ENCODE measurements at regions not wholly inside any gene's neighbourhood (a gene's known extent, or its start where the extent isn't known, plus 50 kb on each side); places are given as distances from the start of the nearest gene placed in this dataset.
"Not testable (repeated sequence)": the region's sequence is repeated elsewhere in the genome, so short reads cannot be mapped to it uniquely, and the experiment has no call there.

- Histone ChIP-seq H3K9ac (ENCODE audit: low read depth in 1 of 2, low read length in 2 of 2) (no peak overlapping the region), H3K4me1 (ENCODE audit: control insufficient read depth in 2 of 2, insufficient read depth in 2 of 2, low read length in 2 of 2) (no peaks in the 10 kb centered on the region), H3K27me3 (ENCODE audit: control insufficient read depth in 2 of 2, insufficient read depth in 2 of 2, low read length in 2 of 2) (no peaks in the 10 kb centered on the region), H3K4me3 (ENCODE audit: low read length in 2 of 2) (no peak overlapping the region), H3K36me3 (ENCODE audit: control insufficient read depth in 2 of 2, insufficient read depth in 2 of 2, low read length in 2 of 2) (no peaks in the 10 kb centered on the region), H3K9me3 (ENCODE audit: control insufficient read depth in 2 of 2, low read length in 2 of 2) (no peaks in the 10 kb centered on the region), H3K27ac (ENCODE audit: low read depth in 2 of 2, low read length in 2 of 2) (no peak overlapping the region)
These were observed 529.6 kb downstream of the RAB38 start for GRCh38 chr11:87645626-87646025.

GRCh38 chr11:87639753-87640364 lies 535.4 kb downstream of the RAB38 start:
- H3K27ac ChIP-seq (ENCODE audit: low read depth in 2 of 2, low read length in 2 of 2): no peak overlapping the region
- no peak overlapping the region for H3K9ac ChIP-seq (ENCODE audit: low read depth in 1 of 2, low read length in 2 of 2)
- no peaks in the 10 kb centered on the region for H3K4me1 ChIP-seq (ENCODE audit: control insufficient read depth in 2 of 2, insufficient read depth in 2 of 2, low read length in 2 of 2)

GRCh38 chr11:87635001-87635400 lies 540.2 kb downstream of the RAB38 start:
- H3K4me3 ChIP-seq (ENCODE audit: low read length in 2 of 2): no peak overlapping the region
- no peaks in the 10 kb centered on the region for H3K4me1 ChIP-seq (ENCODE audit: control insufficient read depth in 2 of 2, insufficient read depth in 2 of 2, low read length in 2 of 2)
- no peaks in the 10 kb centered on the region for H3K9me3 ChIP-seq (ENCODE audit: control insufficient read depth in 2 of 2, low read length in 2 of 2)
- H3K36me3 ChIP-seq (ENCODE audit: control insufficient read depth in 2 of 2, insufficient read depth in 2 of 2, low read length in 2 of 2): no peaks in the 10 kb centered on the region
- H3K27ac ChIP-seq (ENCODE audit: low read depth in 2 of 2, low read length in 2 of 2): no peak overlapping the region
- no peaks in the 10 kb centered on the region for H3K27me3 ChIP-seq (ENCODE audit: control insufficient read depth in 2 of 2, insufficient read depth in 2 of 2, low read length in 2 of 2)
- no peak overlapping the region for H3K9ac ChIP-seq (ENCODE audit: low read depth in 1 of 2, low read length in 2 of 2)

More at GRCh38 chr11:87639753-87640364, 535.4 kb downstream of the RAB38 start:
- H3K4me3 ChIP-seq (ENCODE audit: low read length in 2 of 2): no peak overlapping the region
- no peaks in the 10 kb centered on the region for H3K36me3 ChIP-seq (ENCODE audit: control insufficient read depth in 2 of 2, insufficient read depth in 2 of 2, low read length in 2 of 2)
- no peaks in the 10 kb centered on the region for H3K27me3 ChIP-seq (ENCODE audit: control insufficient read depth in 2 of 2, insufficient read depth in 2 of 2, low read length in 2 of 2)
- H3K9me3 ChIP-seq (ENCODE audit: control insufficient read depth in 2 of 2, low read length in 2 of 2): no peaks in the 10 kb centered on the region

- Histone ChIP-seq H3K27ac (ENCODE audit: low read depth in 2 of 2, low read length in 2 of 2) (no peak overlapping the region), H3K4me3 (ENCODE audit: low read length in 2 of 2) (no peak overlapping the region), H3K9ac (ENCODE audit: low read depth in 1 of 2, low read length in 2 of 2) (no peak overlapping the region), H3K27me3 (ENCODE audit: control insufficient read depth in 2 of 2, insufficient read depth in 2 of 2, low read length in 2 of 2) (no peaks in the 10 kb centered on the region), H3K36me3 (ENCODE audit: control insufficient read depth in 2 of 2, insufficient read depth in 2 of 2, low read length in 2 of 2) (no peaks in the 10 kb centered on the region), H3K4me1 (ENCODE audit: control insufficient read depth in 2 of 2, insufficient read depth in 2 of 2, low read length in 2 of 2) (no peaks in the 10 kb centered on the region), H3K9me3 (ENCODE audit: control insufficient read depth in 2 of 2, low read length in 2 of 2) (no peaks in the 10 kb centered on the region)
These were observed 540.9 kb downstream of the RAB38 start for GRCh38 chr11:87634331-87634730.

GRCh38 chr11:87628957-87629356 lies 546.3 kb downstream of the RAB38 start:
- Histone ChIP-seq H3K9ac (ENCODE audit: low read depth in 1 of 2, low read length in 2 of 2) (no peak overlapping the region), H3K27me3 (ENCODE audit: control insufficient read depth in 2 of 2, insufficient read depth in 2 of 2, low read length in 2 of 2) (no peaks in the 10 kb centered on the region), H3K4me3 (ENCODE audit: low read length in 2 of 2) (no peak overlapping the region), H3K27ac (ENCODE audit: low read depth in 2 of 2, low read length in 2 of 2) (no peak overlapping the region), H3K4me1 (ENCODE audit: control insufficient read depth in 2 of 2, insufficient read depth in 2 of 2, low read length in 2 of 2) (no peaks in the 10 kb centered on the region), H3K9me3 (ENCODE audit: control insufficient read depth in 2 of 2, low read length in 2 of 2) (no peaks in the 10 kb centered on the region), H3K36me3 (ENCODE audit: control insufficient read depth in 2 of 2, insufficient read depth in 2 of 2, low read length in 2 of 2) (no peaks in the 10 kb centered on the region)

- H3K36me3 ChIP-seq (ENCODE audit: control insufficient read depth in 2 of 2, insufficient read depth in 2 of 2, low read length in 2 of 2): no peaks in the 10 kb centered on the region
- no peaks in the 10 kb centered on the region for H3K4me1 ChIP-seq (ENCODE audit: control insufficient read depth in 2 of 2, insufficient read depth in 2 of 2, low read length in 2 of 2)
- no peak overlapping the region for H3K27ac ChIP-seq (ENCODE audit: low read depth in 2 of 2, low read length in 2 of 2)
- H3K4me3 ChIP-seq (ENCODE audit: low read length in 2 of 2): no peak overlapping the region
- H3K9me3 ChIP-seq (ENCODE audit: control insufficient read depth in 2 of 2, low read length in 2 of 2): no peaks in the 10 kb centered on the region
- no peaks in the 10 kb centered on the region for H3K27me3 ChIP-seq (ENCODE audit: control insufficient read depth in 2 of 2, insufficient read depth in 2 of 2, low read length in 2 of 2)
- H3K9ac ChIP-seq (ENCODE audit: low read depth in 1 of 2, low read length in 2 of 2): no peak overlapping the region
These were observed 547.1 kb downstream of the RAB38 start for GRCh38 chr11:87628026-87628580.

GRCh38 chr11:87623531-87624365 lies 551.5 kb downstream of the RAB38 start:
- H3K9me3 ChIP-seq (ENCODE audit: control insufficient read depth in 2 of 2, low read length in 2 of 2); H3K27me3 ChIP-seq (ENCODE audit: control insufficient read depth in 2 of 2, insufficient read depth in 2 of 2, low read length in 2 of 2); H3K4me3 ChIP-seq (ENCODE audit: low read length in 2 of 2); H3K27ac ChIP-seq (ENCODE audit: low read depth in 2 of 2, low read length in 2 of 2); H3K4me1 ChIP-seq (ENCODE audit: control insufficient read depth in 2 of 2, insufficient read depth in 2 of 2, low read length in 2 of 2); H3K9ac ChIP-seq (ENCODE audit: low read depth in 1 of 2, low read length in 2 of 2); H3K36me3 ChIP-seq (ENCODE audit: control insufficient read depth in 2 of 2, insufficient read depth in 2 of 2, low read length in 2 of 2): not testable (repeated sequence)

- H3K4me3 ChIP-seq (ENCODE audit: low read length in 2 of 2): no peak overlapping the region
- H3K27me3 ChIP-seq (ENCODE audit: control insufficient read depth in 2 of 2, insufficient read depth in 2 of 2, low read length in 2 of 2): no peaks in the 10 kb centered on the region
- H3K27ac ChIP-seq (ENCODE audit: low read depth in 2 of 2, low read length in 2 of 2): no peak overlapping the region
- no peaks in the 10 kb centered on the region for H3K36me3 ChIP-seq (ENCODE audit: control insufficient read depth in 2 of 2, insufficient read depth in 2 of 2, low read length in 2 of 2)
- H3K9ac ChIP-seq (ENCODE audit: low read depth in 1 of 2, low read length in 2 of 2): no peak overlapping the region
- H3K4me1 ChIP-seq (ENCODE audit: control insufficient read depth in 2 of 2, insufficient read depth in 2 of 2, low read length in 2 of 2): no peaks in the 10 kb centered on the region
- H3K9me3 ChIP-seq (ENCODE audit: control insufficient read depth in 2 of 2, low read length in 2 of 2): no peaks in the 10 kb centered on the region
These were observed 558.7 kb downstream of the RAB38 start for GRCh38 chr11:87616511-87616910.

GRCh38 chr11:87604350-87604749 lies 566.6 kb downstream of the TMEM135 start:
- H3K36me3 ChIP-seq (ENCODE audit: control insufficient read depth in 2 of 2, insufficient read depth in 2 of 2, low read length in 2 of 2): no peaks in the 10 kb centered on the region
- H3K9me3 ChIP-seq (ENCODE audit: control insufficient read depth in 2 of 2, low read length in 2 of 2): no peaks in the 10 kb centered on the region
- no peaks in the 10 kb centered on the region for H3K27me3 ChIP-seq (ENCODE audit: control insufficient read depth in 2 of 2, insufficient read depth in 2 of 2, low read length in 2 of 2)
- no peak overlapping the region for H3K4me3 ChIP-seq (ENCODE audit: low read length in 2 of 2)
- H3K27ac ChIP-seq (ENCODE audit: low read depth in 2 of 2, low read length in 2 of 2): no peak overlapping the region
- H3K4me1 ChIP-seq (ENCODE audit: control insufficient read depth in 2 of 2, insufficient read depth in 2 of 2, low read length in 2 of 2): no peaks in the 10 kb centered on the region
- no peak overlapping the region for H3K9ac ChIP-seq (ENCODE audit: low read depth in 1 of 2, low read length in 2 of 2)

- Histone ChIP-seq H3K4me3 (ENCODE audit: low read length in 2 of 2) (no peak overlapping the region), H3K4me1 (ENCODE audit: control insufficient read depth in 2 of 2, insufficient read depth in 2 of 2, low read length in 2 of 2) (no peaks in the 10 kb centered on the region), H3K27ac (ENCODE audit: low read depth in 2 of 2, low read length in 2 of 2) (no peak overlapping the region), H3K36me3 (ENCODE audit: control insufficient read depth in 2 of 2, insufficient read depth in 2 of 2, low read length in 2 of 2) (no peaks in the 10 kb centered on the region), H3K9ac (ENCODE audit: low read depth in 1 of 2, low read length in 2 of 2) (no peak overlapping the region), H3K27me3 (ENCODE audit: control insufficient read depth in 2 of 2, insufficient read depth in 2 of 2, low read length in 2 of 2) (no peaks in the 10 kb centered on the region), H3K9me3 (ENCODE audit: control insufficient read depth in 2 of 2, low read length in 2 of 2) (no peaks in the 10 kb centered on the region)
These were observed 566.2 kb downstream of the TMEM135 start for GRCh38 chr11:87603887-87604286.

Measured in mucosa of rectum (tissue), 2 donors.